Fibroblast of skin of right biceps (primary cell): ENCODE measurements at regions not wholly inside any gene's neighbourhood (a gene's known extent, or its start where the extent isn't known, plus 50 kb on each side); places are given as distances from the start of the nearest gene placed in this dataset.
"Not testable (repeated sequence)": the region's sequence is repeated elsewhere in the genome, so short reads cannot be mapped to it uniquely, and the experiment has no call there.

Experiments used
- DNase-seq: peaks from one replicate; pipeline ENCODE4 v3.0.0-alpha.2; 2013

DNA sequence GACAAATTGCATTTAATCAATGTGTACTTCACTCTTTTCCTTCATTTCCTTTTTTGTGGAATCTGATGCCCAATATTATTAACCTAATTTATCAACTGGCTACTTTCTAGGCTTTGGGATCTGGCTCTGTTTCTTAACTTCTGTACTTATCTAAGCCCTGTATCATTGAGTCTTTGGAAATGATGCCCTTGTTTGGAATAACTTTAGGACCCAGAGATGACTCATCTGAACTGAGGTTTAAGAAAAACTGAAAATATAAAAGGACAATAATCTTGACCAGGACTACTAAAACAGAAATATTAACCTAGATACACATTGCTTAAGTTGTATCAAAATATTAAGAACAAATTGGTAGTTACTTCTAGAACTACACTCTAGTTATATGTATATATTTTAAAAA is 600.8 kb downstream of the CPS1 start:
- DNase-seq = no peak

DNA sequence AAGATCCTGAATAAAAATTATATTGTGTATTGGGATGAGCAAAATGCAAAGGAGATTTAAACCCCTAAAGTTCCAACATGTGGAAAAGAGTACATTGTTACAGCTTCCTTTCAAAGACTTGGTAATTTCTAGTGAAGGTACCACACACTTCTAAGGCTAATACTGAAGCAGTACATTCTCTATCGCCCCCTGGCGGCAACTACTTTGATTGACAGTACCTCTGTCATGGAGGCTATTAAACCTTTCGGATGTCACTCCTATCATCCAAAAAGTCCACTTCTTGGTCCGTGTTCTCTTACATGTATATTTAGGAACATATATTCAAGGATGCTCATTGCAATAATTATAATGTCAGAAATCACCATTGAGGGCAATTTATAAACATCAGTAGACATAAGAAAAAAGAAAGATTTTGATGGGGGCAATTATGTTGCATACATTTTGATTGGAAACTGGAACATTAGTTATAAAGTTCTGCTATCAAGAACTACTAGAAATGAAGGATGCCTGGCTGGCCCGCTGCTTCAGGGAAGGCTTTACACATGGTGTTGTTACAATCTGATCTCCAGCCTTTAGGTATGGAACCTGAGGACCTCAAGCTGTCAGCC is 601.6 kb downstream of the CPS1 start:
- DNase-seq = peak; percentile 50

DNA sequence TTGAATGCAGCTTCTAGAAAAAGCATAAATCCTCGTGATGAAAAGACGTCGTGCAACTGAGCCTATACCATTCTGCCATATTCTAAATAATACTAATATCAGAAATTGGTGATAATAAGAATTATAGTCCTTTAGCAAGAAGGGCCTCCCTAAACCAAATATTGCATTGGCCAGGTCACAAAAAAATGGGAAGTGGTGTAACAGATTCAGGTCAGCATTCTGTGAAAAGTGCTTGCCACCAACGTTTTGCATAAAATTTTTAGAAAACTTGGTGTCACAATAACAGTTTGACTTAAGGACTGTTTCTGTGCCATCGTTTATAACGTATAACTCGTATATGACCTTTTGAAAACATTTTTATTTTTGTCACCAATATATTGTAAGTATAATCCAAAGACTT is 603.6 kb downstream of the CPS1 start:
- DNase-seq = no peak

DNA sequence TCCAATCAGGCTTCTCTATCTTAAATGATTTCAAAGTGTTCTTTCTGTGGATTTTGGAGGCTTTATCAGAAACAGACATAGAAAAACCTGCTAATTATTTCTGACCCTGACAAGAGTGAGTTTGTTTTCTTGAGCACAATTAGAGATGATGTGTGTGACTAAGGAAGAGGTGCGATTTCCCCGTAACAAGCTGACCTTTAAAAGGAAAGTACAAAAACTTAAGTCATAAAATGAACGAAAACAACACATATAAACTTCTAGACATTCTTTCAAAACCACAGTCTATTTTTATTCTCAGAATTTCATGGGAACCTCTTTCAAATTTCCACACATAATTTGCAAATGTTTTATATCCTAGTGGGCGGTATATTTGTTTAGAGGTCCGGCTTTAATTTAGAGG is 604.8 kb downstream of the CPS1 start:
- DNase-seq = no peak

DNA sequence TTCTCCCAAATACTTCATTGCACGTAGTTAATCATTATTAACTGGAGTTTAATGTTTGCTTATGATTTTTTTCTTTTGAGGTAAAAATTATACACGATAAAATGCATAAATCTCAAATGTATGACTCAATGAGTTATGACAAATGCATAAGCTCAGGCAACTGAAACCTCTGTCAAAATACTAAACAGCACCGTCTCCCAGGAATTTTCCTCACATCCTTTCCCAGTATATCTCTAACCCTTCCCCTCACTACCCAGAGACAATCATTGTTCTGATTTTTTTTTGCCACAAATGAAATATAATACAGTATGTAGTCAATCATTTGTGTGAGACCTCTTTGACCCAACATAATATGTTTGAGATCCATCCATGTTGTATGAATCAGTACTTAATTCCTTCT is 606.5 kb downstream of the CPS1 start:
- DNase-seq = no peak

DNA sequence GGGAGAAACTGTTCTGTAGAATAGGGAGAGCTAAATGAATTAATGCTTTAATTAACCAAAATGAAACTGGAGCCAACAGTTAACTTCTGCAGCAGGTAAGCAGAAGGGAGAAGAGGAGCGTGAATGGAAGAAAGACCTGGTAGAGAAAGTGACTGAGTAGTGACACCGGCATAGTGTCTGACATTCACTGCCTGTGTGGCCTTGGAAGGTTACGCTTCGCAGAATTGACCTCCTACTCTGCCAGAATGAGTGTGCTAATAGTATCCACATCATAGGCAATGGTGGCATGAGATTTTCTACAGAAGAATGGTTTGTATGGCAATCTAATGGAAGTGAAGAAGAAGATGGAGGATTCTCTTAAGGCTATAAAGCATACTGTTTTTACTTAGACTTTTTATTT is 614.4 kb downstream of the CPS1 start:
- DNase-seq = no peak

DNA sequence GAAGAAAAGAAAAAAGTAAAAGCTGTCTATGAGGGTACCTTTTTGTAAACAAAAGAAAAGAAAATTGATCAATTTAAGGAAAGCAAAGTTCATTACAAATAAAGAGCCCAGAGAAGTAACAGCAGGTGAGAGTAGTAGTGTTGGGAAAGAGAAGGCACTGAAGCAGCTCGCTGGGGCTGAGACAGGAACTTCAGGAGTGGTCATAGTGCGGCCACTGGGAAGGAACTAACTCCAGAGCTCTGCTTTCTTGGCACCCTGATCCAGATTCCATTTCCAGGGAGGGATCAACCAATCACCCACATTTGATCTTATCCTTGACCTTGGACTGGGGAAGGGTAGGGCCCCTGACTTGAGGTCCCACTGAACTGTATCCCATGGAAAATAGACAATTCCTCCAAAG is 617.6 kb downstream of the CPS1 start:
- no peak for DNase-seq

DNA sequence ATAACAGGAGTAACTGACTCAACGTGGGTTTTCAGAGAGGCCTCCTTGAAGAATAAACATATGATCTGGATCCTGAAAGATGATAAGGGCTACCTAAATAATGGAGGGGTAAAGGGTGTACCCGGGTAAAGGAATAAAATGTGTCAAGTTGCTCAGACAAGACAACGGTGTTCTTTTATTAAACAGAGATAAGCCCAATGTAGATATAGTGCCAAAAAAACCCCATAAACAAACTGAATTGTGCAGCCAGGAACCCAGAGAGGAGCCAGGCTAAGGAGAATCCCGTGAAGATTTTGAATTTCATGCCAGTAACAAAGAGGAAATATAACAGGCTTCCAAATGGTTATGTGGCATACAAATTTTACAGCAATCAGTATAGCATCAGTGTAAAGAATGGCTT is 618.2 kb downstream of the CPS1 start:
- no peak for DNase-seq

DNA sequence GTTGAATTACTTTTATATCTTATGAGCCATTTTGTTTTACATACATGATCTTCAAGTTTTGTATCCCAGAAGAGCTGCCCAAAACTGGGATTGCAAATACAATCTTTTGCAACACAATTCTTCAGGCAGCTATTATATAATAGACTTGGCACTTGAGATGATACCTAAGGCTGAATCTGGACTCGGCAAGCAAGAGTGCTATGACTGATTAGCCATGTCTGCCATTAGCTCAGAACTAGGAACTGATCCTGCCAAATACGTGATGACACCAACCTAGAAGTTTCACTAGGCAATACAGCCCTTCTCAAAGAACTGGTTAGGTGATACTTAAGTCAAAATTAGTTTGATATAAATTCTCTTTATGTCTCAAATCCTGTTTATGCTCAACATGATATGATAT is 619.6 kb downstream of the CPS1 start:
- DNase-seq = no peak

DNA sequence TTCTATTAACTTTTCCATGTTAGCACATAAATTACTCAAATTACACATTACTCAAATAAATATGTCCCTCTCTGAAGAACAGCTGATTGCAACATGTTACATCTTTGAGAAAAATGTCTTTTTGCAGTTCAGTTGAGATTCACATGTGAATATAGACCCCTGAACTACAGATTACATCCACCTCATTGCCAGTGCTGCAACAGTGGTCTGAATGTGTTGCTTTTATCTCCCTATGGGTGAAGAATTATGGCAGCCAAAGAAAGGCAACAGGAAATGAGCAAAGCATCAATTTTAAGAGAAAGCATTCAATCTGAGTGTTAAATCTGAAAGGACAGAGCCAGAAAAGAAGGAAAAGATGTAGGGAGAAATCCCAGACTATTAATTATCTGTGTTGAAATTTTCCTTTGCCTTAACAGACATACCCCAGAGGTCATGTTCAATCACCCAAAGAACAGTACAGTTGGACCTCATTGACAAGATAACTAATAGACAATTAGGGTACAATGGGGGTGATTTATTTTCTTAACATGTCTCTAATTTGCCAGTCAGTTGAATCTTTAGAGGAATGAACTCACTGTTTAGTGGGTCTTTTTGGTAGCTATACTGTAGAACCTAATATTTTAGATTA is 620.2 kb downstream of the CPS1 start:
- DNase-seq = no peak

DNA sequence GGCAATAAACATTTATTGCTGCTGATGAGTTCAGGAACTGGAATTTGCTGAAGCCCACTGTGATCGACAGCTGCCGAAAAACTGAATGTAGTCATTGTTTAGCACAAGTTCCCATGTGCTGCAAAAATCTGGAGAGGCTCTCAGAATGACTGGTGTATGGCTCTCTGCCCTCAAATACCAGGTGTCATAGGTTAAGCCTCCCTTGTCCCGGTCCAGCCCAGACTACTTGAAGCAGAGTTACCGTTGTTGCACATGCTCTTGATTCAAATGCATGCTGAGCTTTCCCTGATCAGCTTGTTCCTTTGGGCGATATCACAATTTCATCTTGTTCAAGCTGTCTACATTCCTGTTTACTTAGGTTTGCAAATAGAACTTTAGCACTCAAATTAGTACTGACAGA is 625.2 kb downstream of the CPS1 start:
- DNase-seq = no peak

DNA sequence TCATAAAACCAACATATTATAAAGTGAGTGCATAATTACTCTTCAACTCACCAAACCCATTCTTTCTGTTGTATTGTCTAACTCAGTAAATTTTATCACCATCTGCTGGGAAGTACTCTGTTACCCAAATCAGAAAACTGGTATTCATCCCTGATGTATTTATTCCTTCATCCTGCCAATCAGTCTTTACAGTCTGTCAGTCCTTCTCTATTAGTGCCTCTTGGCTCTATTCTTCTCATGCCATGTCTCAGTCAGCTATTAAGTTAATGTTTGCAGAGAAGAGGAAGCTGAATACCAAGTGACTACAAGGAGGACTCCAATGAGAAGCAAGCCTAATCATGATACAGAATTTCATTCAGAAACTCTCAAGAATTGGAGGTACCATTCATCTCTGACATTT is 631.2 kb downstream of the CPS1 start:
- DNase-seq = no peak

DNA sequence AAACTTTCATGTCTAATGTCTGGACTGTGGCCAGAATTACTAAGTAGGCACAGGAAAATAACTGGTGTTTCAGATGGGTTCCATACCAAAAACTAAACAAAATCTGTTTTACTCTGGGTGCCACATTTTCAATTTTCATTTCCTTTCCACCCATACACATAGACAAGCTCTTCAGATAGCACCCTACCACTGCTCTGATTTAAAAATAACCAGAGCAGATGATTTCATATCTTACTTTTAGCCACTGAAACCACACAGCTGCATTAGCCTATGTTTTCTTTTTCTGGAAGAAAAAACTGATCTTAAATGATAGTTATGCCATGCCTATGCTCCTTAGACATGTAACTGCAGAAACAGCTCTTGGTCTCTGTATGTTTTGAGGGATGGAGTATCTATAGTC is 647.6 kb downstream of the CPS1 start:
- DNase-seq = no peak

DNA sequence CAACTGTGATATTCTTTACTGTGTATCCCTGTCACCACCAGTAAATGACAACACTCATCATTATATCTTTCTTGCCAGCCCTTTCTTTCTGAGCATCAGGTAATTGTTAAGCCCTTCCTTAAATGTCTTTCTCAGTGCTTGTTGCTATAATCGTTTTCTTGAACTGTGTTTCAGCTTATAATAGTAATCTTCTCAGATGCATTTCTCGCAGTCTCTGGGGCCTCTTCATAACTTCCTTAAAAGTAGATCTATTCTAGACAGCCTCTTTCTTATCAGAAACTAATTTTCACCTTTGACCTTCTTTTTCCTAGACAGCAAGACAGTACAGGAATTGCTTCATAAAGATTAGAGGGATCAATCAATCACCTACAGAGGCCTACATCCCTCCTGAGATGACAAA is 648.1 kb downstream of the CPS1 start:
- no peak for DNase-seq

DNA sequence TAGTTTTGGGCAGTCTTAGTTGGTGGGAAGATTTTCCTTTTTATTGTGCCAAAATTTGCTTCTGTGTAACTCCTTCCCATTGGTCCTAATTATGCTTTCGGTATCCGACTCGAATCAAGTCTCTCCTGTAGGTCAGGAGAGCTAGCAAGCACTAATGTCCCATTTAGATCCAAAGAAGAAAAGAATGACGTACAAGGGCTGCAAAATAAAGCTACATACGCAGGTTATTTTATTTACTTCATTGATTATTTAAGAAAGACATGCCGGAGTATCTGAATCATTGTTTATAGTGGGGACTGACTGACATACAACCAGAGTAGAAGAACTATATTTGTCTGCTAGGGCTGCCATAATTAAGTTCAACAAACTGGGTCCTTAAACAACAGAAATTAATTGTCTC is 648.5 kb downstream of the CPS1 start:
- no peak for DNase-seq

DNA sequence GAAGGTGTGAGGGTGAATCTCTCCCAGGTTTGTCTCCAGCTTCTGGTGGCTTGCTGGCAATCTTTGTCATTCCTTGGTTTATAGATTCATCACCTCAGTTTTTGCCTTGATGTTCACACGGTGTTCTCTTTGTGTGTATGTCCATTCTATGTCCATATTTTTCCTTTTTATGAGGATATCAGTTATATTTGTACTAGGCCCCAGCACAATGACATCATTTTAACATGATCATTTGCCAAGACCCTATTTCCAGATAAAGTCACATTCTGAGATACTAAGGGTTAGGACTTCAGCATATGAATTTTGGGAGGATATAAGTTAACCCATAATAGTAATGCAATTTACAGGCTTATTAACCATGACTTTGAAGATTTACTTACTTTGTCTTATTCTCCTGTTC is 649.0 kb downstream of the CPS1 start:
- no peak for DNase-seq

DNA sequence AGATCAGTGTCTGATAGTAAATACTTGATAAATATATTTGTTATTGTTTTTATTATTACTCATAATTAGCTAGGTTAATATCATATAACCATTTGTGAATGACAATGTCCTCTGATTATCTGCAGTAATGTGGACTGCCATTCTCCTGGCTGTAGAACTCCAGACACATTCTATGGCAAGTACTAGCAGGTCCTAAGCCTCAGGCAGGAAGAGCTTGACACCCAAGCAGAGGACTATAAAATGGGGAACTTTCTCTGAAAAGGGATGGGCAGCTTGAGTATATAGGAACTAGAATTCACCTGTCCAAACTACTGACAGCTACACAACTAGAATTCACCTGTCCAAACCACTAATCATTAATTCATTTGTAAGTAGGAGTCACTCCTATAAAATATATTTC is 649.4 kb downstream of the CPS1 start:
- DNase-seq = no peak

DNA sequence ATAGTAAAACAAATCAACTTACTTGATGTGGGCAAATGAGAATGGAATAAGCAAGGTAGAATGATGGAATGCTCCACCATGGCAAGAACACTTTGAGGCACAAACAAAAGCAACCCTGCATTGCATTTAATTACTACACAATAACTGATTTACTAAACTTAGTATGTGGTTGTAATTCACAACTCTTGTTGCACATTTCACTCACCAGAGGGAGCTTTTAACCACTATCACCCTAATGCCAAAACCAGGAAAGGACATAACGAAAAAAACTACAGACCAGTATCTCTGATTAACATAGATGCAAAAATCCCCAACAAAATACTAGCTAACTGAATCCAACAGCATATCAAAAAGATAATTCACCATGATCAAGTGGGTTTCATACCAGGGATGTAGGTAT is 659.8 kb downstream of the CPS1 start:
- DNase-seq = no peak

DNA sequence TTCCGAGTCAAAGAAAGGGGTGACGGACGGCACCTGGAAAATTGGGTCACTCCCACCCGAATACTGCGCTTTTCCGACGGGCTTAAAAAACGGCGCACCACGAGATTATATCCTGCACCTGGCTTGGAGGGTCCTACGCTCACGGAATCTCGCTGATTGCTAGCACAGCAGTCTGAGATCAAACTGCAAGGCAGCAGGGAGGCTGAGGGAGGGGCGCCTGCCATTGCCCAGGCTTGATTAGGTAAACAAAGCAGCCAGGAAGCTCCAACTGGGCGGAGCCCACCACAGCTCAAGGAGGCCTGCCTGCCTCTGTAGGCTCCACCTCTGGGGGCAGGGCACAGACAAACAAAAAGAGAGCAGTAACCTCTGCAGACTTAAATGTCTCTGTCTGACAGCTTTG is 663.1 kb downstream of the CPS1 start:
- DNase-seq = not testable (repeated sequence)

DNA sequence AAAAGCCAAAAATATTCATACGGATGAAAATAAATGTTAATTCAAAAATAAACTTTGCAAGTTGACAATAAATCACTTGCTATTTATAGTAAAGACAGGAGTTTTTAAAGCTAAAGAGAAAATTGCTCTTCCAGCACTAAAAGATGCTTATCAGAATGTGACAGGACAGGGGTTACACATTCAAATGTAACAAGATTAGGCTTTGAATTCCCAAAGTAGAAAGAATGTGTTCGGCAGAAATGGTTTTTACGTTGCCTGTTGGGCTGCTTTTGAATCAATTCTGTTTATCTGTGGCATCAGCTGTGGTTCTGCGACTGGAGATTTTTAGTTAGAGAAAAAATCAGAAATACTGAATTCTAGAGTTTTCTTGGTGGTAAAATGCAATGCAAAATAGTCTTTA is 669.4 kb downstream of the CPS1 start:
- no peak for DNase-seq

DNA sequence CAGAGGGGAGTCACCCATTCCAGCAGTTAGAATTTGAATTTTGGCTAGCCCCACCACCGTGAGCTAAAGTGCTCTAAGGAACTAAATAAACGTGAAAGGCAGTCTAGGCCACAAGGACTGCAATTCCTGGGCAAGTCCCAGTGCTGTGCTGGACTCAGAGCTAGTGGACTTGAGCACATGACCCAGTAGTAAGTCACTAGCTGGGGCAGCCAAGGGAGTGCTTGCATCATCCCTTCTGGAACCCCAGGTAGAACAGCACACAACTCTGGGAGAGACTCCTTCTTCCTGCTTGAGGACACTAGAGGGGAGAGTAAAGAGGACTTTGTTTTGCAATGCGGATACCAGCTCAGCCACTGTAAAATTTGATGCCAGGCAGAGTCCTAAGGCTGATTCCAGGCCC is 672.2 kb downstream of the CPS1 start:
- DNase-seq = no peak

DNA sequence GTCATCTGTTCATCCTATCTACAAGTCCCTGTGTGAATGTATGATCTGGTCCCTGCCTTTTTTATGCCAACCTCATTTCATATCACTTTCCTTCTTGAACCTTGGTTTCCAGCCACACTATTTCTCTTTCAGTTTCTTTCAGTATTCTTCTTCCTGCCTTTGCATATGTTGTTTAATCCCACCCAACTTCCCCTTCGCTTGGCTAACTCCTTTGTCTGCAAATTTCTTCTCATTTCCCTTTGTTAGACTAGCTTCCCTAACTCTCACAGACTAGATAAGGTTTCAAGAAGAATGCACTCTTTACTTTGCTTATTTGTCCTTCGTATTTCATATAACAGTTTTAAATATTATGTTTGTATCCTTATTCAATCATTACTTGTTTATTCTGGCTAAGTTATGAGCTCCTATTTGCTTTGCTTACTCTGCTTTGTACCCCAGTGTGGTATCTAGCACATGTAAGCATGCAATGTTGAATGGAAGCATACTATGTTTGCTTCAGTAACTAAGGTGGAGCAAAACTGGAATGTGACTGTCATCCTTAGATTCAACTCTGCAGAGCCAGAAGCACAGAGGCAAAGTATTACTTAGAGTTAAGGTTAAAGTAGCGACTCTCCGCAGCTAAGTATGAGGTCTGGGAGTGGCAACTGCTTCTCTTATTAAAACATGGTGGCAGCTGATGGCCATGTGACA is 681.3 kb downstream of the CPS1 start:
- no peak for DNase-seq

DNA sequence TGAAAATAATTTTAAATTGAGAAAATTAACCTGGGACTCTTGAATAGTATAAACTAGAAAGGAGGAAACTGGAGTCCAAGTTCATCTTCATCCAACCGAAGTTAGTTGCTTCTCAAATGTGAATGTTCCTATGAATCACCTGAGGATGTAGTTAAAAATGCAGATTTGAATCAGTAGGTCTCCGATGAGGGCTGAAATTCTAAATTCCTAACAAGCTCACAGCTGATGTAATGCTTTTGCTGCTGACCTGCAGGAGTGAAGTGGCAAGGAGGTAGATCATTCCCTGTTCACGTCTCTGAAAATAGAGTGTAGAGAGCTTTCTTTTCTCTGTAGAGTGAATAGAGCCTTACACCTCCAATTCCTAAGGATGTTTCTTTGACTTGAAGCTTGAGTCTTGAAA is 685.5 kb downstream of the CPS1 start:
- DNase-seq = no peak

DNA sequence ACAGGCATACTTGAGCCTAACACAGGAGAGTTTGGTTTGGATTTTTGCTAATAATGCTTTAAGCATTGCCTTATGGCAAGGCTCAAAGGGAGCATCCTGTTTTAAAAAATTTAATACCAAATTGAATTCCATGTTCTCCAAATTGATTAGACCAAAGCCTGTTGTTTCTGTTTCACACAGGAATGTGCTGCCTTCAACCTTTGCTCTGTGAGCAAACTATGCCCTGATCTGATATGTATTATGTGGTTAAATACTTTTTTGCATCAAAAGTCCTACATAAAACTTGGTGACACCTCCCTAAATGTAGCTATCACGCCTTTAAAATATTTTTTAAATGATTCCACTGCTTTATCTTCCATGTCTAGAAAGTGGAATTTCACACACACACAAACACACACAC is 691.4 kb downstream of the CPS1 start:
- DNase-seq = no peak

DNA sequence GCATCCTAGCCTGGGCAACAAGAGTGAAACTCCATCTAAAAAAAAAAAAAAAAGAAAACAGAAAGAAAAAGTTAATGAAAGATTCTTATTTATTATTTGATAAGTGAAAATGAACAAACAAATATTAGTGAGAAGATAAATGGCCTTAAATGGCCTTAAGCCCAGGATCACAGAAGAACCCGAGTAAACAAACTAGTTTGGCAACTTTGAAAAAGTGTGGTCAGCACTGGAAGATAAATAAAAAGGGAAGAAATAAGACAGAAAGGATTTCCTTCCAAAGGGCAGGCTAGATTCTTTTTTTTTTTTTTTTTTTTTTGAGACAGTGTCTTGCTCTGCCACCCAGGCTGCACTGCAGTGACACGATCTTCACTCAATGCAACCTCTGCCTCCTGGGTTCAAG is 692.4 kb downstream of the CPS1 start:
- no peak for DNase-seq
